ENCODE measurements at regions not wholly inside any gene's neighbourhood (a gene's known extent, or its start where the extent isn't known, plus 50 kb on each side); places are given as distances from the start of the nearest gene placed in this dataset.
"Not testable (repeated sequence)": the region's sequence is repeated elsewhere in the genome, so short reads cannot be mapped to it uniquely, and the experiment has no call there.

DNA sequence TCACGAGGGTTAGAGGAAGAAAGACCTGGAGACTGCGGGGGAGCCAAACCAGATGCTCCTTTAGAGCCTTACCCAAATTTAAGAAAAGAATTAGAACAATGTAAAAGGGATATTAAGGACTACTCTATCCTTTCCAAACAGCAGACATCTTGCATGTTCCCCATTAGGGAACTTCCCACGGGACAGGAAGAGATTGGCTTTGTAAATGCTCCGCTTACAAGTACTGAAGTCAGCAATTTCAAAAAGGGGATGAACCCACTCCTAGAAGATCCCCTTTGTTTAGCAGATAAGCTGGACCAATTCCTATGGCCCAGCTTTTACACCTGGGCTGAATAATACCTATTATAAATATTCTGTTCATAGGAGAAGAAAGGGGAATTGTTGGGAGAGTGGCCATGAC lies 74.2 kb downstream of the APOBEC1 start:
- TF ChIP-seq CTCF (IDR thresholded peaks at IDR 0.05): no peak
- no peaks in the 10 kb centered on the region for H3K36me3 ChIP-seq
- H3K9me3 ChIP-seq: no peaks in the 10 kb centered on the region
- intact Hi-C loops (cut with DNase I): no loop called here
- no peak overlapping the region for H3K4me3 ChIP-seq
- no peak overlapping the region for H3K27ac ChIP-seq
- no peak overlapping the region for H3K9ac ChIP-seq (ENCODE audit: low read depth in 2 of 2, low read length in 2 of 2)
- no peaks in the 10 kb centered on the region for H3K4me1 ChIP-seq
- no peaks in the 10 kb centered on the region for H3K27me3 ChIP-seq
- DNase-seq: no peak

DNA sequence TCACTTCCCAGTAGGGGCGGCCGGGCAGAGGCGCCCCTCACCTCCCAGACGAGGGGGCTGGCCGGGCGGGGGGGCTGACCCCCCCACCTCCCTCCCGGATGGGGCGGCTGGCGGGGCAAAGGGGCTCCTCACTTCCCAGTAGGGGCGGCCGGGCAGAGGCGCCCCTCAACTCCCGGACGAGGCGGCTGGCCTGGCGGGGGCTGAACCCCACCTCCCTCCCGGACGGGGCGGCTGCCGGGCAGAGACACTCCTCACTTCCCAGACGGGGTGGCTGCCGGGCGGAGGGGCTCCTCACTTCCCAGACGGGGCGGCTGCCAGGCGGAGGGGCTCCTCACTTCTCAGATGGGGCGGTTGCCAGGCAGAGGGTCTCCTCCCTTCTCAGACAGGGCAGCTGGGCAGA lies 75.6 kb downstream of the APOBEC1 start:
- intact Hi-C loops (cut with DNase I); DNase-seq; H3K9ac ChIP-seq (ENCODE audit: low read depth in 2 of 2, low read length in 2 of 2); H3K27me3 ChIP-seq; H3K4me3 ChIP-seq; H3K9me3 ChIP-seq; H3K4me1 ChIP-seq; H3K27ac ChIP-seq; H3K36me3 ChIP-seq: not testable (repeated sequence)

DNA sequence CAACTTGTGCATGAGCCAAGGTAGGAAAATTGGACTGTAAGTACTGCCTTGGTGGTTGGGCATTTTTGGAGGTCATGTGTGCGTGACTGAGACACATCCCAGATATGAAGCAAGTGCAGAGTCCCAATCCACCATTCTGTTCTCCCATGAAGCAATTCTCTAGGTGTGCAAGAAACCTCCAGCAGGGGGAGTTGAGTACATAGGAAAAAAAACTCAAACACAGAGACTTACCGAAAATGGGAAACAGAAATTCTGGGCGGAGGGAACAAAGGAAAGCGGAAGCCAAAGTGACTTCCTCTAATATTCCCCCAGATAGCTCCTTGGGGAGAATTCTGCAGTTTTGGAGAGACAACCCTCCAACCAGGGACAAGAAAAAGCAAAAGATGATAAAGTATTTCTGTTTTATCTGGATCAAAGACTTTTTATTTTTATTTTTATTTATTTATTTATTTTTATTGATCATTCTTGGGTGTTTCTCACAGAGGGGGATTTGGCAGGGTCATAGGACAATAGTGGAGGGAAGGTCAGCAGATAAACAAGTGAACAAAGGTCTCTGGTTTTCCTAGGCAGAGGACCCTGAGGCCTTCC lies 76.9 kb downstream of the APOBEC1 start:
- peak; percentile 29 for TF ChIP-seq CTCF (IDR thresholded peaks at IDR 0.05)
- H3K27me3 ChIP-seq; intact Hi-C loops (cut with DNase I): not testable (repeated sequence)

DNA sequence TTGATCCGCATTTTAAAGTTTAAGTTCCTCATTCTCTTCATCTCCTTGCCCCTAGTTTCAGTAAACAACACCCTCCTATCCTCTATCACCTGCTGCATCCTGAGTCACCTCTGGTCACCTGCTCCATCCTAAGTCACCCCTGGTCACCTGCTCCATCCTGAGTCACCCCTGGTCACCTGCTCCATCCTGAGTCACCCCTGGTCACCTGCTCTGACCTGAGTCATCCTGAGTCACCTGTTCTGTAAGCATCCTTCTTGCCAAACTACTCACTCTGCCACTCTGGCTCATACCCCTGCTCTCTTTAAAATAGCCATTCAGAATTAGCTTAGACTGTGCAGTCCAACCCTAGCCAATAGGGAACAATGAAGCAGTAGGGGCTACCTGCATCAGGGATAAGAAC lies 80.6 kb upstream of the CD163 start:
- H3K4me1 ChIP-seq; H3K9me3 ChIP-seq; H3K27ac ChIP-seq; H3K9ac ChIP-seq (ENCODE audit: low read depth in 2 of 2, low read length in 2 of 2); H3K4me3 ChIP-seq; DNase-seq; intact Hi-C loops (cut with DNase I); H3K27me3 ChIP-seq; H3K36me3 ChIP-seq: not testable (repeated sequence)

More for the DNA sequence above, 76.9 kb downstream of the APOBEC1 start:
- not testable (repeated sequence) for H3K36me3 ChIP-seq; H3K9me3 ChIP-seq; H3K9ac ChIP-seq (ENCODE audit: low read depth in 2 of 2, low read length in 2 of 2); H3K27ac ChIP-seq; H3K4me1 ChIP-seq; H3K4me3 ChIP-seq
- DNase-seq: peak; percentile 33

GRCh38 chr12:7583471-7583870 lies 79.9 kb upstream of the CD163 start:
- no peak overlapping the region for H3K4me3 ChIP-seq
- no peak for TF ChIP-seq CTCF (IDR thresholded peaks at IDR 0.05)
- no peaks in the 10 kb centered on the region for H3K4me1 ChIP-seq
- no peaks in the 10 kb centered on the region for H3K36me3 ChIP-seq
- no peaks in the 10 kb centered on the region for H3K9me3 ChIP-seq
- no peak overlapping the region for H3K27ac ChIP-seq
- no peak for DNase-seq
- H3K9ac ChIP-seq (ENCODE audit: low read depth in 2 of 2, low read length in 2 of 2): no peak overlapping the region
- intact Hi-C loops (cut with DNase I): no loop called here
- no peaks in the 10 kb centered on the region for H3K27me3 ChIP-seq

DNA sequence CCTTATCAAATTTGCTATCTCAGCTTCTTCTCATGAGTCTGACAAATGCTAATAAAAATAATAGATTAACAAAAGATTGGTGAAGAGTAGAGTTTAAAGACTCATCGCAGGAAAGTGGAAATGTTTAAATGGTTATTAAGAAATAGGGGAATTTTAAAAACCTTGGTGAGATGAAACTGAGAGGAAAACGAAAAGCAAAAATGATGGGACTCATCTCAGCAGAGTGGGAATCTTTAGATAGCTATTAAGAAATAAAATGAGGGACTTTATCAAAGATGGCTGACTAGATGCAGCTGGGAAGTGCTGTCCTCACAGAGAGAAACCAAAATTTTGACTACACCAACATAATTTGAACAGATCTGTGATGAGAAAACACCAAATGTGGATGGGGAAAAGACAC lies 79.2 kb upstream of the CD163 start:
- intact Hi-C loops (cut with DNase I): no loop called here
- Histone ChIP-seq H3K36me3 (no peaks in the 10 kb centered on the region), H3K27ac (no peak overlapping the region), H3K27me3 (no peaks in the 10 kb centered on the region), H3K9ac (ENCODE audit: low read depth in 2 of 2, low read length in 2 of 2) (no peak overlapping the region), H3K9me3 (no peaks in the 10 kb centered on the region), H3K4me1 (no peaks in the 10 kb centered on the region), H3K4me3 (no peak overlapping the region)
- DNase-seq: no peak
- TF ChIP-seq CTCF (IDR thresholded peaks at IDR 0.05): no peak
